HG02588 (cell line): ENCODE measurements at regions not wholly inside any gene's neighbourhood (a gene's known extent, or its start where the extent isn't known, plus 50 kb on each side); places are given as distances from the start of the nearest gene placed in this dataset.
"Not testable (repeated sequence)": the region's sequence is repeated elsewhere in the genome, so short reads cannot be mapped to it uniquely, and the experiment has no call there.

Source experiments
- ATAC-seq: cut with Tn5 transposase; IDR thresholded peaks from one replicate; pipeline ENCODE4 v1.9.1; 2021; ENCODE audit warnings: mild to moderate bottlenecking, moderate library complexity; ENCODE audit not compliant: unreplicated experiment

- no peak for ATAC-seq
These were observed 267.6 kb upstream of the SGK1 start for GRCh38 chr6:134585517-134585873.

DNA sequence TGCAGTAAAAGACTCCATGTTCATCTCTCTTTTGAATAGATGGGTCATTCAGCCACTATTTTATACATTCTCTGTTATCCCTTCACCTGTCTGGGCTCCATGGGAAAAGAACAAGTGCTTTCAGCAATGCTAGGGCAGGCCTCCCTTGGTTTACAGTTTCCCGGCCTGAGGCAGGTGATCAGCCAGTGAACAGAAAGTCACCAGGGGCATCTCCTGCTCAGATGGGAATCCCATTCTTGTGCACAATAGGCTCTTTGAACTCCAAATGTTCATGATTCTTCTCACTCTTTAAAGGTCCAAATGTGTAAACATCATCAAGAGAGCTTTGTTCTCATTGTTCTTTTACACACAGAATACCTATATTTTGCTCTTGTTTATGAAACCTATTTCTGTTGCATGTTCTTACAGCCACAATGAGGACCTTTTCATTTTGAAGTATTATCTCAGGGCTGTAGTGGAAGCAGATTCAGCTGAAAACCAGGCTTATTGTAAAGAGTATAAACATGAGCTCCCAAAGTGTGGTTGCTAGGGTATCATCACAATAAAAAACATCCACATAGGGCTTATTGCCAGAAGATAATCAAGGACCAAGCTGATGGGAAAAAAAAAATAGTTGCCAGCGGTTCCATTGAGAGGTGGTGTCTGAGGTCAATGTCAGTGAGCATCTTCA lies 267.1 kb upstream of the SGK1 start:
- no peak for ATAC-seq

DNA sequence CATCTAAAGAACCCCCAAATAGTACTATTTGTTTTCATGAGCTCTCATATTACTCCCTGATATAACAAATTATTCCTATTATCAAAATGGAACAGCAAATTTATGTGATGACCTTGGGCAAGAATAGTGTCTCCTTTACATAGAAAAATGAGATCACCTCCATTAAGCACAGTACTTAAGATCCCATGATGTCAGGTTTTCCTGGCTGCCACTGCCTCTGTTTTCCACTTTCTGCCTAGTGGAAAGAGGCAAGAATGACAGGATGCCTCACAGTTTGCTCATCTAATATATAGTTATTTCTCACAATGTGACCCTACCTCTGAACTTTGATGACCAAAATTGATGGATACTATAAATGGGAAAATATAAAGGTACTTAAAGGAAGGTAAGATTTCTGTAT lies 260.1 kb upstream of the SGK1 start:
- no peak for ATAC-seq

GRCh38 chr6:134575221-134575620 lies 257.3 kb upstream of the SGK1 start:
- ATAC-seq: no peak

GRCh38 chr6:134574491-134574890 lies 256.6 kb upstream of the SGK1 start:
- no peak for ATAC-seq

- not testable (repeated sequence) for ATAC-seq
These were observed 252.1 kb upstream of the SGK1 start for GRCh38 chr6:134569996-134570395.

GRCh38 chr6:134564705-134565104 lies 246.8 kb upstream of the SGK1 start:
- ATAC-seq: no peak

DNA sequence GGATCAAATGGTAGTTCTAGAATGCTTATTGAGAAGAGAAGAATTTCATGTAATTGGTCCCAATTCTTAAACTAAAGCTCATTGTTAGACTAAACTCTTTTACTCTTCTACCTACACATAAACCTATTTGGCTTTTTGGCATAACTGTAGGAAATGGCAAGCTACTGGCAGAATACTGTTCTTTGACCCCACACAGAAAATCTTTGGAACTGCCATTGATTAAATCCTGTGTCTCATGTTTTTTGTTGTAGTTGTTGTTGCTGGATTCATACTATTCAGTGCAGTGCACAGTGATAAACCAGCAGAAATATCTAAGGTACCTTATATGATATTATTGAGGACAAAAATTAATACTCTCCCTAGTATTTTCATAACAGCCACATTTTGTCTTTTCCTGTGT lies 242.1 kb upstream of the SGK1 start:
- no peak for ATAC-seq

GRCh38 chr6:134557509-134557908 lies 239.6 kb upstream of the SGK1 start:
- no peak for ATAC-seq

DNA sequence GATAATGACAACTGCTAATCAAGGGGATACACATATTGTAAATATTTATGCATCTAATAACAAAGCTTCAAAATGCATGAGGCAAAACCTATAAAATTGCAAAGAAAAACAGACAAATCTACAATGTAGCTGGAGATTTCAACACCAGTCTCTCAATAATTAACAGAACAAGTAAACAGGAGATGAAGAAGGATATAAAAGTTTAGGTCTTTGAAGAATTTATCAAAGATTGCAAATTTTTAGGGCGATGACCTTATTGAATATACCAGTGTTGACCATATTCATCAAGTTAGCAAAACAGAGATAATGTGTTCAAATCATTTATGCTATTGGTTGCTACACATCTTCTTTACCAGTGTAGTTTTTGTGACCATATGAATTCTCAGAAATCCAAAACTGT lies 237.8 kb upstream of the SGK1 start:
- no peak for ATAC-seq

- no peak for ATAC-seq
These were observed 236.0 kb upstream of the SGK1 start for GRCh38 chr6:134553936-134554335.

DNA sequence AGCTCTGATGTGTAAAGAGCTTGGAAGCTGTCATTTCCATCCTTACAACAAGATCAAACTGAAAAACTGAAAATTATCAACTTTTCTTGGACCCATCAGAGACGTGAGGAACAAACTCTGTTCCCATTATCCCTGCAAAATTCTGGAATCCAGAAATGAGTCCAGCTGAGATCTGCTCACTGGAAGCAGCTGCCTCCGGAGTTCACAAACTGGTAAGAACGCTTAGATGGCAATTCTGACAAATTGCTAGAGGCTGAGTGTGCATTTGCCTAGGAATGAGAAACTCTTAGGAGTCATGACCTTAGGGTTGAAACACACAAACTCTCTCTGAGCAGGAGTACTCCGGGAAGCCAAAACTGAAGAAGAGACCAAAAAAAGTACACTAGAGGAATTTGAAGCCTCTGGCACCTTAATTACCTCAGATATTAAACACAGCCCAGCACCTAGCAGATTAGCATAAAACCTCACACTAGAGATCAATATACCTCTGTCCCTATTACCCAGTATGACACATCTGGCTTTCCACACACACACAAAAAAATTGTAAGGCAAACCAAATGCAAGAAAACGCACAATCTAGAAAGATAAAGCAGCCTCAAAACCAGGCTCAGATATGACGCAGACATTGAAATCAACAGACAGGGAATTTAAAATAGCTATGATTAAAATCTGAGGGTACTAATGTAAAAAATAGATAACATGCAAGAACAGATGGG lies 233.5 kb upstream of the SGK1 start:
- ATAC-seq: no peak

DNA sequence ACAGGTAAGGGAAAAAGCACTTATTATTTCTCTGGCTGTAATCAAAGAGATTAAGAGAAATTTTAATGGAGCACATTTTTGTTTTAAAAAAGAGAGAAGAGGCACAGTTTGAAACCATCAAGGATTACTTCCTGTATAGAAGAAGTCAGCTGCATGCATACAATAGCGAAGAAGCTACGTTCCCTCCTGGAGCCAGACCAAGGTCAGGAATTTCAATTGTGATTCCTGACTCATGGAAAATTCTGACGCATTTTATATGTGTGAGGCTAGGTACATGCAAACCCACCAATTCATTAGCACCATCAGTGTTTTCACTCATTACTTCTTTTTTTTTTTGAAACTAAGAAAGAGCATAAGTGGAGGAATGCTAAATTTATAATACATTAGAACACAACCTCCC lies 232.7 kb upstream of the SGK1 start:
- no peak for ATAC-seq

- ATAC-seq: no peak
These were observed 231.9 kb upstream of the SGK1 start for GRCh38 chr6:134549854-134550253.

GRCh38 chr6:134546962-134547645 lies 229.2 kb upstream of the SGK1 start:
- no peak for ATAC-seq

- no peak for ATAC-seq
These were observed 226.8 kb upstream of the SGK1 start for GRCh38 chr6:134544737-134545136.

DNA sequence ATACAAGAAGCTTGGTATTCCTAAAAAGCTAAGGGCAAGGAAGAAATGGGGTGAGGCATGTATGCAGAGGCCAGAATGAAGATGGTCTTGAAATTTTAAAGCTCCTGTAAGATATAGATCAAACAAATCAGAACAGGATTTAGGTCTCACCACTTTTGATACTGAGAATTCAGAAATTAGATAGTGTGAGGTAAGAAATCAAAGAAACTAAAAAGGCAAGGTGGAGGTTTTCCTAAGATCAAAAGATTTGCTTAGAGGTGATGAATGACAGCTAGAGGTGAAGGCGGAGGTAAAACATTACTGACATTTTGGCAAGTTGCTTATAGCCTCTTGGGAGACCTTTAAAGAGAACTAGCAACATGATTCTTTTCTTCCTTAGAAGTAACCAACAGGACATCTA lies 225.2 kb upstream of the SGK1 start:
- no peak for ATAC-seq

- no peak for ATAC-seq
These were observed 223.1 kb upstream of the SGK1 start for GRCh38 chr6:134541001-134541400.

- ATAC-seq: no peak
These were observed 222.0 kb upstream of the SGK1 start for GRCh38 chr6:134539865-134540323.

DNA sequence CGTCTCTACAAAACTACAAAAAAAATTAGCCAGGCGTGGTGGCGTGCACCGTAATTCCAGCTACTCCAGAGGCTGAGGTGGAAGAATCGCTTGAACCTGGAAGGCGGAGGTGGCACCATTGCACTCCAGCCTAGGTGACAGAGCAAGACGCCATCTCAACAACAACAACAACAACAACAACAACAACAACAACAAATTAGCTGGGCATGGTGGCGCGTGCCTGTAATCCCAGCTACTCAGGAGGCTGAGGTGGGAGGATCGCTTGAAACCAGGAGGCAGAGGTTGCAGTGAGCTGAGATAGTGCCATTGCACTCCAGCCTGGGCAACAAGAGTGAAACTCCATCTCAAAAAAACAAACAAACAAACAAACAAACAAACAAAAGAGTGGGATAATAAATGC lies 219.9 kb upstream of the SGK1 start:
- ATAC-seq: not testable (repeated sequence)

DNA sequence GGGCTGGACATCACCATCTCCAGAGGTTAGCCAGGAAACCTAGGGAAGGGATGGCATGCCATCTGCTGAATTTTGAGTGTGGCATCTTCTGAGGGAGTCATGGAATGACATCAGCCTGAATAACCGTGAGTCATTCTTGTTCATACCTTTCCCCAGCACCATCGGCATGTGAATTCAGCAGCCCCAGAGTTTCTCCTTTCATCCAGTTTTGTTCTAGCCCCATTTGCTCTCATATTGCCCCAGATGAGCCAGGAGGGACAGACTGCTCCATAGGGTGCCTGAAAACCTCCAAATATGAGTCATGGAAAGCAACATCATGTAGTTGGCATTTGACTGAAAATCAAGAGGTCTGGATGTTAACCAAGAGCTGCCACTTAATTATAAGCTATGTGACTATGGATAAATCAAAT lies 219.2 kb upstream of the SGK1 start:
- ATAC-seq: no peak

- no peak for ATAC-seq
These were observed 217.9 kb upstream of the SGK1 start for GRCh38 chr6:134535831-134536230.
